Natural killer cell treated with Interleukin-12 subunit alpha and Interleukin-12 subunit beta and Interleukin-15 and Interleukin-18, amount 100 ng/mL, for 72 hours (primary cell): ENCODE measurements at regions not wholly inside any gene's neighbourhood (a gene's known extent, or its start where the extent isn't known, plus 50 kb on each side); places are given as distances from the start of the nearest gene placed in this dataset.
"Not testable (repeated sequence)": the region's sequence is repeated elsewhere in the genome, so short reads cannot be mapped to it uniquely, and the experiment has no call there.

Experiments used
- ATAC-seq, 2 donors: fragments of 150-1000 bp; cut with Tn5 transposase in 1 of 2; sonication (Bioruptor Pico), chemical (Tn5 transposase) in 1 of 2; 2 replicates each; pipeline ENCODE4 v1.10.0; 2021
- DNase-seq: peaks from one replicate; pipeline ENCODE4 v3.0.0; 2022; ENCODE audit warnings: low spot score
- H3K27ac Mint-ChIP-seq, 2 donors: 1 replicate in 1 of 2; 2 replicates in 1 of 2; pipeline ENCODE4 v1.8.0; 2022; ENCODE audit warnings: mixed read lengths in 2 of 2, mild to moderate bottlenecking in 1 of 2, moderate library complexity in 1 of 2
- H3K27me3 Mint-ChIP-seq, 2 donors: 1 replicate in 1 of 2; 2 replicates in 1 of 2; pipeline ENCODE4 v1.8.0; 2022; ENCODE audit warnings: mixed read lengths in 2 of 2
- H3K36me3 Mint-ChIP-seq: one replicate; pipeline ENCODE4 v1.8.0; 2022; ENCODE audit warnings: mixed read lengths
- H3K4me1 Mint-ChIP-seq, 2 donors: 1 replicate in 1 of 2; 2 replicates in 1 of 2; pipeline ENCODE4 v1.8.0; 2022; ENCODE audit warnings: low read depth in 2 of 2, mixed read lengths in 2 of 2, mild to moderate bottlenecking in 1 of 2
- H3K4me3 Mint-ChIP-seq: one replicate; pipeline ENCODE4 v1.8.0; 2022; ENCODE audit warnings: mixed read lengths
- H3K9me3 Mint-ChIP-seq: 2 replicates; pipeline ENCODE4 v1.8.0; 2022; ENCODE audit warnings: mixed read lengths

- H3K4me3 Mint-ChIP-seq, result no peak overlapping the region
- DNase-seq (no peak), ATAC-seq (no peak)
- H3K27me3 Mint-ChIP-seq, result no peaks in the 10 kb centered on the region
- no peaks in the 10 kb centered on the region for H3K9me3 Mint-ChIP-seq
- peaks cover 4 to 22% of the 10 kb centered on the region in 2 donors for H3K4me1 Mint-ChIP-seq
- no peak overlapping the region for H3K27ac Mint-ChIP-seq
- no peaks in the 10 kb centered on the region for H3K36me3 Mint-ChIP-seq
These were observed 119.0 kb upstream of the PRSS16 start for GRCh38 chr6:27128311-27129094.

- Mint-ChIP-seq H3K9me3 (no peaks in the 10 kb centered on the region), H3K27ac (no peak overlapping the region), H3K27me3 (no peaks in the 10 kb centered on the region), H3K36me3 (no peaks in the 10 kb centered on the region), H3K4me3 (no peak overlapping the region), H3K4me1 (peaks cover 9 to 29% of the 10 kb centered on the region in 2 donors)
- ATAC-seq (no peak), DNase-seq (no peak)
These were observed 118.2 kb upstream of the PRSS16 start for GRCh38 chr6:27129095-27129815.

DNA sequence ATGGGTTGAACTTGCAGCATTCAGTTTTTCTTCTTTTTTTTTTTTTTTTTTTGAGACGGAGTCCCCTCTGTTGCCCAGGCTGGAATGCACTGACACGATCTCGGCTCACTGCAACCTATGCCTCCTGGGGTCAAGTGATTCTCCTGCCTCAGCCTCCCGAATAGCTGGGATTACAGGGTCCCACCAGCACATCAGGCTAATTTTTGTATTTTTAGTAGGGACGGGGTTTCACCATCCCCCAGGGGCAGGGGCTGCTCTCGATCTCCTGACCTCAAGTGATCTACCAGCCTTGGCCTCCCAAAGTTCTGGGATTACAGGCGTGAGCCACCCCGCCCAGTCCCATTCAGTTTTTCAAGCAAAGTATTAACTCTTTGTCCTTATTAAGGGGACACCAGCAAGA, 117.6 kb upstream of the PRSS16 start:
- Mint-ChIP-seq H3K27ac (no peak overlapping the region), H3K36me3 (no peaks in the 10 kb centered on the region), H3K27me3 (no peaks in the 10 kb centered on the region), H3K9me3 (no peaks in the 10 kb centered on the region), H3K4me1 (peaks cover 9 to 33% of the 10 kb centered on the region in 2 donors), H3K4me3 (no peak overlapping the region)
- DNase-seq, result no peak
- no peak for ATAC-seq

DNA sequence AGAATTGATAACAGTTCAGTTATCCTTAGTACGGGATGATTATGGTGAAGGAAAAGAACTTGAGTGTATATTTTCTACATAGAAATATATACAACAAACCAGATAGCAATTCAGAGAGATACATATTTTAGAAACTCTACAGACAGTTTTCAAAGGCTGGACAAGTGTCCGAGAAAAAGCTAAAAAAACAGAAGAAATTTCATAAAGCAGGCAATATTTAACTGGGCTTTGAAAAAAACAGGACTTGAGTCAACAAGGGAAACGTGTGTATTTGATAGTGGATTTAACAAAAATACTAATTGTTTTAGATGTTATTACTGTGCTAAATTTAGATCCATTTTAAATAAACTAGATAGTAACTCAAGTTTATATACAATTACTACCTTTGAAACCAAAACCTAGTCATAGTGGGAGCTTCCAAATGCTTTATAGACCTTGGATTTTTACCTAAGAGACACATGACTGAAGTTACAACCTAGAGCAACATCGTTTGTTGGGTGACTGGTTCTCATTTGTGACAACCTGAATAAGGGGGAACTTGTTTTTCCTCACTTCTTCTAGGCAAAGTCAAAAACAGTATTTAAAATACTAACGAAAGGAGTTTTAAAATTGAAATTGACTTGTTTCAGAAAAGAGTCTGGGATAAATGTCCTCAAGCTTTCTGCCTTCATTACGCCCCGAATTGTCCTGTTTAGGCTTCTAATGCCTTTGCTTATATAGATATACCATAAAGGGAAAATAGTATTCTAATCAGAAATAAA, 116.7 kb upstream of the PRSS16 start:
- Mint-ChIP-seq H3K4me3 (no peak overlapping the region), H3K9me3 (no peaks in the 10 kb centered on the region), H3K27me3 (no peaks in the 10 kb centered on the region), H3K4me1 (peaks cover 9 to 33% of the 10 kb centered on the region in 2 donors), H3K36me3 (no peaks in the 10 kb centered on the region), H3K27ac (no peak overlapping the region)
- DNase-seq (no peak), ATAC-seq (no peak)

DNA sequence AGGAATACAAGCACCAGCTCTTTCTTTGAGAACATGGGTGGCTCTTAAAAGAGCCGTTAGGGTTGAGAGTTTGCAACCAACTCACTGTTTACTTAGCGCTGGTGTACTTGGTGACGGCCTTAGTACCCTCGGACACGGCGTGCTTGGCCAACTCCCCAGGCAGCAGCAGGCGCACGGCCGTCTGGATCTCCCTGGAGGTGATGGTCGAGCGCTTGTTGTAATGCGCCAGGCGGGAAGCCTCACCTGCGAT, 115.3 kb upstream of the PRSS16 start:
- ATAC-seq, result peak; percentile 21 to 28
- peaks cover 9 to 21% of the 10 kb centered on the region in 2 donors for H3K4me1 Mint-ChIP-seq
- H3K27me3 Mint-ChIP-seq, H3K36me3 Mint-ChIP-seq, H3K4me3 Mint-ChIP-seq, H3K27ac Mint-ChIP-seq, DNase-seq, H3K9me3 Mint-ChIP-seq: not testable (repeated sequence)

- no peaks in the 10 kb centered on the region for H3K36me3 Mint-ChIP-seq
- no peak overlapping the region for H3K27ac Mint-ChIP-seq
- no peak overlapping the region for H3K4me3 Mint-ChIP-seq
- H3K9me3 Mint-ChIP-seq, result no peaks in the 10 kb centered on the region
- H3K27me3 Mint-ChIP-seq, result no peaks in the 10 kb centered on the region
- DNase-seq (peak; percentile 92), ATAC-seq (peak; percentile 85 to 92)
- H3K4me1 Mint-ChIP-seq, result peaks cover 8 to 17% of the 10 kb centered on the region in 2 donors
These were observed 114.8 kb upstream of the PRSS16 start for GRCh38 chr6:27132532-27133280.

GRCh38 chr6:27133281-27134227, 113.9 kb upstream of the PRSS16 start:
- Mint-ChIP-seq H3K4me1 (peaks cover 13 to 23% of the 10 kb centered on the region in 2 donors), H3K27ac (no peak overlapping the region), H3K4me3 (no peak overlapping the region), H3K36me3 (no peaks in the 10 kb centered on the region), H3K27me3 (no peaks in the 10 kb centered on the region), H3K9me3 (no peaks in the 10 kb centered on the region)
- ATAC-seq (peak; percentile 16 to 48), DNase-seq (peak; percentile 77)

GRCh38 chr6:27135087-27135657, 112.3 kb upstream of the PRSS16 start:
- Mint-ChIP-seq H3K27me3 (no peaks in the 10 kb centered on the region), H3K9me3 (no peaks in the 10 kb centered on the region), H3K4me3 (peak overlapping the region; percentile 18), H3K4me1 (peaks cover 24 to 35% of the 10 kb centered on the region in 2 donors), H3K27ac (no peak overlapping the region), H3K36me3 (no peaks in the 10 kb centered on the region)
- ATAC-seq (no peak), DNase-seq (no peak)

- Mint-ChIP-seq H3K27me3 (no peaks in the 10 kb centered on the region), H3K4me3 (no peak overlapping the region), H3K27ac (no peak overlapping the region), H3K4me1 (peaks cover 27 to 34% of the 10 kb centered on the region in 2 donors), H3K36me3 (no peaks in the 10 kb centered on the region), H3K9me3 (no peaks in the 10 kb centered on the region)
- ATAC-seq, result no peak
- DNase-seq, result no peak
These were observed 111.3 kb upstream of the PRSS16 start for GRCh38 chr6:27136077-27136644.

DNA sequence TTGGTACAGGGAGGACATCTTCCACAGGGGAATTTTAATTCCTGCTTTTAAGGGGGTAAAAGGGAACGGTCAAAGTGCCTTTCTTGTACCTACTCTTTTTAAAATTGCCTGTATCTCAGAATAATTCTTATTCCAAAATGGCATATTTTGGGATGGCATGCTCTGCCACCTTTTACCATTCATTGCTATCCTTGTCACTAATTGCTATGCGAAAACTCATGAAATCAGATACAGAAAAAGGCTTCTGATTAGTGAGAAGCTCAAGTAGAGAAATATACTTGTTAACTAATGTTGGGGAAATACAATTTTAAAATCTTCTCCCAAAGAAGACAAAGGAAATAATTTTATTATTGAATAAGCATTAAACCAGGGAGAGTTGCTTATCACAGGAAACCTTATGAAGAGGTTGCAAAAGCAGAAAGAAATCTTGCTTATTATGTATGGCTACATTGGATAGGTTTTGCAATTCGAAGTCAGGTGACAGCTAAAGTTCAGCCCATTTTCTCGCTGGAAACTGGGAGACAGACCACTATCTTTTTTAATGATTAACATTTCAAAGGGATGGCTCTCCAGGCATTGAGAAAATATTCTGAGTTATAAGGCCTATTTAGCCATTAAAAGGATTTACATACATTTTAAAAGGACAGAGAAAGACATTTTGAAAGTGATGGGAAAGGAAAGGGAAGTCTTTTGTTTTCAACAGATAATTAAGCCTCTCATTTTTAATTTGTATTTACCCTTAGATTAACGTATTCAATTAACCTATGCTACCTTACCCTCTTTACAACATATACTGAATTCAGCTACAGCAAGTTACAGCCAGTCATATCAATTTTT, 110.3 kb upstream of the PRSS16 start:
- ATAC-seq, result no peak
- Mint-ChIP-seq H3K4me1 (peaks cover 32 to 41% of the 10 kb centered on the region in 2 donors), H3K9me3 (no peaks in the 10 kb centered on the region), H3K27me3 (no peaks in the 10 kb centered on the region), H3K4me3 (no peak overlapping the region), H3K27ac (no peak overlapping the region), H3K36me3 (no peaks in the 10 kb centered on the region)
- no peak for DNase-seq

DNA sequence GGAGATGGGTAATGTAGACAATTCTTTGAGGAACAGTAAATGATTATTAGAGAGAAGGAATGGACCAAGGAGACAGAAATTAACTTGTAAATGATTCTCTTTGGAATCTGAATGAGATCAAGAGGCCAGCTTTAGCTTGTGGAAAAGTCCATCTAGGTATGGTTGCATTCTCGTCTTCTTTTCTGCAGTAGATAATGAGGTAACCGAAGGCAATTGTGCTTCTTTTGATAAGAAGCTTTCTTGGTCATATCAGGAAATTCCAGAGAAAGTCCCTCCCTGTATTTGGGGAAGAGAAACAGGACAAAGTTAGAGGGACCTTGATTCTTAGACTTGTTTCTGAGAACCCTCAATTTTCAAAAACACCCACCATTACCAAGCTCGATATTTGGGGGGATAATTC, 109.1 kb upstream of the PRSS16 start:
- H3K27me3 Mint-ChIP-seq, result no peaks in the 10 kb centered on the region
- no peaks in the 10 kb centered on the region for H3K9me3 Mint-ChIP-seq
- H3K36me3 Mint-ChIP-seq, result peaks cover 3% of the 10 kb centered on the region
- no peak for DNase-seq
- H3K27ac Mint-ChIP-seq, result peak overlapping the region; percentile 97 to 98
- H3K4me1 Mint-ChIP-seq, result peaks cover 34 to 45% of the 10 kb centered on the region in 2 donors
- peak overlapping the region; percentile 96 for H3K4me3 Mint-ChIP-seq
- no peak for ATAC-seq
